ENCODE measurements at regions not wholly inside any gene's neighbourhood (a gene's known extent, or its start where the extent isn't known, plus 50 kb on each side); places are given as distances from the start of the nearest gene placed in this dataset.

GRCh38 chr2:122539920-122540319, 784.5 kb downstream of the TSN start:
- TF ChIP-seq FOSL1 (tag; conservative IDR thresholded peaks at IDR 0.05): no peak
- no peak for TF ChIP-seq LARP7 (IDR thresholded peaks at IDR 0.05)
- TF ChIP-seq ATF3 (IDR thresholded peaks at IDR 0.05): no peak
- TF ChIP-seq ATF3 (CRISPR knock-in tag; conservative IDR thresholded peaks at IDR 0.05): no peak
- no peak for TF ChIP-seq ZNF609 (CRISPR knock-in tag; IDR thresholded peaks at IDR 0.05; ENCODE audit: borderline replicate concordance)
- TF ChIP-seq EGR1 (conservative IDR thresholded peaks at IDR 0.05): no peak
- no peak for TF ChIP-seq TRIM24 (IDR thresholded peaks at IDR 0.05)
